HepG2 (cell line): ENCODE measurements at regions not wholly inside any gene's neighbourhood (a gene's known extent, or its start where the extent isn't known, plus 50 kb on each side); places are given as distances from the start of the nearest gene placed in this dataset.

Experiments used
- ATAC-seq: fragments of 200-7000 bp; cut with Tn5 transposase; 3 replicates; pipeline ENCODE4 v1.9.1; 2020; ENCODE audit warnings: mild to moderate bottlenecking, moderate library complexity
- BruUV-seq: library from RNA; stranded (reverse); fragments of 400-500 nt; replicated peaks from 2 replicates; lab custom pipeline; 2021; lab: Mats Ljungman, UMichigan
- CTCF ChIA-PET: fragments of 300-600 bp; formaldehyde crosslinking; extraction: SDS; loops from one replicate; lab custom pipeline; 2021; ENCODE audit warnings: low total read pairs, inconsistent platforms, low intra/inter-chr PET ratio; lab: Yijun Ruan, JAX
- POLR2A ChIA-PET: fragments of 350-600 bp; sonication (Branson Sonifier 250); formaldehyde crosslinking; loops from one replicate; lab custom pipeline; 2020; ENCODE audit warnings: antibody characterized with exemption, inconsistent platforms; lab: Yijun Ruan, JAX
- DNase-seq: peaks from one replicate; pipeline ENCODE4 v3.0.0-alpha.2; 2015; ENCODE audit warnings: low spot score
- FAIRE-seq: peaks from 3 replicates; lab custom pipeline; 2011; peaks lifted over from hg19 to GRCh38; lab: Jason Lieb, UNC
- H2AFZ ChIP-seq: one replicate; pipeline ENCODE4 v1.6.1; 2011; ENCODE audit warnings: low read length, inconsistent platforms
- H3K27ac ChIP-seq: fragments of 300-600 bp; 3 replicates; pipeline ENCODE4 v1.8.0; 2011; ENCODE audit warnings: mixed run types, mild to moderate bottlenecking, mixed read lengths, low read length, inconsistent platforms; ENCODE audit not compliant: insufficient read depth; ENCODE audit errors: extremely low read length
- H3K27me3 ChIP-seq, 2 experiments: fragments of 200-600 bp in 1 of 2; 2 replicates in 1 of 2; 3 replicates in 1 of 2; pipeline versions ENCODE4 v1.6.0 to v1.8.0; 2011; ENCODE audit warnings: low read length in 2 of 2, mild to moderate bottlenecking in 2 of 2, moderate library complexity in 2 of 2, inconsistent platforms in 1 of 2; ENCODE audit not compliant: insufficient read depth in 2 of 2, control insufficient read depth in 1 of 2
- H3K36me3 ChIP-seq, 2 experiments: fragments of 200-600 bp in 1 of 2; replicated peaks in 1 of 2; 2 replicates in 1 of 2; 3 replicates in 1 of 2; pipeline versions ENCODE4 v1.5.1 to v1.8.0; 2011; ENCODE audit warnings: low read length in 2 of 2, inconsistent platforms in 1 of 2; ENCODE audit not compliant: insufficient read depth in 2 of 2, control insufficient read depth in 1 of 2
- H3K4me1 ChIP-seq: 2 replicates; pipeline ENCODE4 v1.5.1; 2012; ENCODE audit warnings: low read length, inconsistent platforms; ENCODE audit not compliant: insufficient read depth
- H3K4me2 ChIP-seq: 2 replicates; pipeline ENCODE4 v1.6.0; 2011; ENCODE audit warnings: low read depth, low read length, inconsistent platforms
- H3K4me3 ChIP-seq, 3 experiments: fragments of 200-600 bp in 1 of 3; sonication (generic), shearing (Covaris generic) in 1 of 3; replicated peaks in 1 of 3; 2 replicates each; pipeline ENCODE4 v1.5.1; 2011 to 2016; ENCODE audit warnings: low read length in 3 of 3, inconsistent platforms in 2 of 3, low read depth in 2 of 3, mild to moderate bottlenecking in 2 of 3, control low read depth in 1 of 3, mixed read lengths in 1 of 3; ENCODE audit not compliant: insufficient read depth in 1 of 3
- H3K79me2 ChIP-seq: one replicate; pipeline ENCODE4 v1.6.1; 2011; ENCODE audit warnings: low read length, inconsistent platforms; ENCODE audit not compliant: insufficient read depth
- H3K9ac ChIP-seq: 2 replicates; pipeline ENCODE4 v1.6.0; 2011; ENCODE audit warnings: mild to moderate bottlenecking, low read depth, low read length, inconsistent platforms; ENCODE audit not compliant: insufficient read depth
- H3K9me3 ChIP-seq: 2 replicates; pipeline ENCODE4 v1.5.1; 2012; ENCODE audit warnings: mild to moderate bottlenecking, low read length
- H4K20me1 ChIP-seq: 2 replicates; pipeline ENCODE4 v1.6.0; 2011; ENCODE audit warnings: inconsistent platforms, mild to moderate bottlenecking, low read length, moderate library complexity; ENCODE audit not compliant: insufficient read depth
- ARNTL ChIP-seq: sonication (generic); formaldehyde crosslinking; IDR thresholded peaks from 2 replicates; pipeline ENCODE4 v1.4.0; 2020; ENCODE audit warnings: mild to moderate bottlenecking, missing genetic modification reagents
- CREM ChIP-seq, 2 experiments: sonication (generic) in 1 of 2; formaldehyde crosslinking in 1 of 2; IDR thresholded peaks; 2 replicates each; pipeline versions ENCODE4 v1.4.0 to v1.6.1; 2016 to 2020; ENCODE audit warnings: antibody characterized with exemption in 1 of 2, mild to moderate bottlenecking in 1 of 2, missing genetic modification reagents in 1 of 2
- ELF4 ChIP-seq: sonication (generic); formaldehyde crosslinking; IDR thresholded peaks from 2 replicates; pipeline ENCODE4 v1.5.0; 2020; ENCODE audit warnings: missing genetic modification reagents, mild to moderate bottlenecking, moderate library complexity, borderline replicate concordance
- FOXK2 ChIP-seq: fragments of 450-650 bp; IDR thresholded peaks from 2 replicates; pipeline ENCODE4 v1.6.1; 2016
- HNRNPH1 ChIP-seq: fragments of 200-400 bp; formaldehyde crosslinking; optimal IDR thresholded peaks from 2 replicates; pipeline ENCODE3; 2017; ENCODE audit warnings: mild to moderate bottlenecking, low read depth, low read length
- MATR3 ChIP-seq: sonication (generic); formaldehyde crosslinking; IDR thresholded peaks from 2 replicates; pipeline ENCODE4 v1.4.0; 2020; ENCODE audit warnings: missing genetic modification reagents
- NFE2L2 ChIP-seq: fragments of 150-350 bp; IDR thresholded peaks from 2 replicates; pipeline ENCODE4 v1.6.1; 2014; ENCODE audit warnings: low read length
- SALL1 ChIP-seq: sonication (generic); formaldehyde crosslinking; IDR thresholded peaks from 2 replicates; pipeline ENCODE4 v1.8.0; 2022; ENCODE audit warnings: mild to moderate bottlenecking, missing genetic modification reagents
- ZFP91 ChIP-seq: sonication (generic); formaldehyde crosslinking; IDR thresholded peaks from 2 replicates; pipeline ENCODE4 v1.9.0; 2022; ENCODE audit warnings: missing genetic modification reagents, mild to moderate bottlenecking, borderline replicate concordance
- ZNF337 ChIP-seq: sonication (generic); formaldehyde crosslinking; IDR thresholded peaks from 2 replicates; pipeline ENCODE4 v1.5.1; 2020; ENCODE audit warnings: missing genetic modification reagents, low read depth, mild to moderate bottlenecking, borderline replicate concordance
- ZNF503 ChIP-seq: sonication (generic); formaldehyde crosslinking; IDR thresholded peaks from 2 replicates; pipeline ENCODE4 v1.4.0; 2020; ENCODE audit warnings: missing genetic modification reagents
- ZNF569 ChIP-seq: sonication (generic); formaldehyde crosslinking; IDR thresholded peaks from 2 replicates; pipeline ENCODE4 v1.5.0; 2020; ENCODE audit warnings: mild to moderate bottlenecking, missing genetic modification reagents, moderate library complexity, borderline replicate concordance
- ZNF660 ChIP-seq: sonication (generic); formaldehyde crosslinking; IDR thresholded peaks from 2 replicates; pipeline ENCODE4 v1.5.1; 2020; ENCODE audit warnings: mild to moderate bottlenecking, low read depth, missing genetic modification reagents, borderline replicate concordance
- WGBS: methylation state at CpG from one replicate; pipeline ENCODE4 v1.1.6; 2017; ENCODE audit warnings: low lambda C conversion rate; 5-methylcytosine and 5-hydroxymethylcytosine counted together
- in situ Hi-C: cut with HindIII; loops from 2 replicates; pipeline ENCODE4 v1.10.0; 2017; ENCODE audit warnings: low pct_unique_long_range_greater_than_20kb; ENCODE audit not compliant: extremely low pct_ligation_motif_present
- intact Hi-C: fragments of 100-400 bp; cut with micrococcal nuclease; formaldehyde crosslinking; loops from one replicate; pipeline ENCODE4 v1.10.0; 2022; ENCODE audit not compliant: unreplicated experiment

DNA sequence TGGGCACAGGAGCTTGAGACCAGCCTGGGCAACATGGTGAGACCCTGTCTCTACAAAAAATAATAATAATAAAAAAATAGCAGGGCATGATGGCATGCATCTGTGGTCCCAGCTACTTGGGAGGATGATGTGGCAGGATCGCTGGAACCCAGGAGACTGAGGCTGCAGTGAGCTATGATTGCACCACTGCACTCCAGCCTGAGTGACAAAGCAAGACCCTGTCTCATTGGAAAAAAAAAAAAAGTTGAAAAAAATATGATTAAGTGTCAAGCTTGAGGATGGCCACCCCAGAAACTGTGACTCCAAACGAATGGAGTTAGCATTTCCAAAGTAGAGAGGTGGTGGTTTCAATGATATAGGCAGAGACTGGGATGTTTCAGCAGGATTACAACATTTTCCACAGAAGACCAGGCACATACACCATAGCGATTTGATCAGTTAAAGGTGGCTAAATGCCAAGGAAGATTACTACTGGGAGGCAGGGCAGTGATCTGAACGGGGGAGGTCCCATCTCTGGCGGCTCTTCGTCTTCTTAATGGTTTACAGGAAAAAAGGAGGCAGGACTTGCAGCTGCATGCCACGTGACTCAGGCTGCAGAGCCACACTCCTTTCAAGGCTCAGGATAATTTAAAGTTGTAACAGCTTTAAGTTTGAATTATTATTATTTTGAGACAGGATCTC is 250.6 kb upstream of the GALNT17 start:
- H3K36me3 ChIP-seq = no peaks in the 10 kb centered on the region
- in situ Hi-C loops = no loop called here
- no peaks in the 10 kb centered on the region for H3K9me3 ChIP-seq
- no peak overlapping the region for H3K27ac ChIP-seq
- H3K9ac ChIP-seq = no peak overlapping the region
- ChIA-PET CTCF (no interaction called here), POLR2A (no interaction called here)
- TF ChIP-seq ZNF569 (CRISPR knock-in tag) (no peak), SALL1 (CRISPR knock-in tag) (no peak), HNRNPH1 (no peak), FOXK2 (no peak), ZNF660 (CRISPR knock-in tag) (no peak), ZNF337 (CRISPR knock-in tag) (no peak), NFE2L2 (no peak), ARNTL (CRISPR knock-in tag) (no peak), MATR3 (CRISPR knock-in tag) (no peak), ZNF503 (no peak), CREM (IDR thresholded peaks at IDR 0.05) (no peak), CREM (CRISPR knock-in tag; IDR thresholded peaks at IDR 0.05) (no peak), ELF4 (CRISPR knock-in tag) (no peak), ZFP91 (CRISPR knock-in tag) (no peak)
- H2AFZ ChIP-seq = no peak overlapping the region
- H3K4me1 ChIP-seq = no peaks in the 10 kb centered on the region
- H3K4me3 ChIP-seq = no peak overlapping the region
- ATAC-seq (no peak), FAIRE-seq (no peak), DNase-seq (no peak)
- H3K79me2 ChIP-seq = no peaks in the 10 kb centered on the region
- no peaks in the 10 kb centered on the region for H3K27me3 ChIP-seq
- intact Hi-C loops = no loop called here
- H4K20me1 ChIP-seq = no peaks in the 10 kb centered on the region
- no peak overlapping the region for H3K4me2 ChIP-seq
- 2% methylated on average over 7 of the region's 7 CpGs for WGBS
- BruUV-seq = no TSS peak
